IgD-negative memory B cell (primary cell): ENCODE measurements at regions not wholly inside any gene's neighbourhood (a gene's known extent, or its start where the extent isn't known, plus 50 kb on each side); places are given as distances from the start of the nearest gene placed in this dataset.

Experiments used
- H3K27ac Mint-ChIP-seq, 3 donors: one replicate each; pipeline ENCODE4 v1.8.0; 2020 to 2022; ENCODE audit warnings: mild to moderate bottlenecking in 3 of 3, mixed read lengths in 3 of 3, moderate library complexity in 1 of 3
- H3K27me3 Mint-ChIP-seq: one replicate; pipeline ENCODE4 v1.8.0; 2021; ENCODE audit warnings: mixed read lengths
- H3K36me3 Mint-ChIP-seq: one replicate; pipeline ENCODE4 v1.8.0; 2020; ENCODE audit warnings: mild to moderate bottlenecking, mixed read lengths
- H3K4me1 Mint-ChIP-seq, 3 donors: one replicate each; pipeline ENCODE4 v1.8.0; 2020 to 2022; ENCODE audit warnings: mixed read lengths in 3 of 3, mild to moderate bottlenecking in 1 of 3
- H3K4me3 Mint-ChIP-seq, 4 donors: one replicate each; pipeline ENCODE4 v1.8.0; 2020 to 2022; ENCODE audit warnings: mild to moderate bottlenecking in 4 of 4, mixed read lengths in 4 of 4, moderate library complexity in 3 of 4
- H3K9me3 Mint-ChIP-seq, 3 donors: one replicate each; pipeline ENCODE4 v1.8.0; 2020 to 2021; ENCODE audit warnings: mixed read lengths in 3 of 3, mild to moderate bottlenecking in 1 of 3

DNA sequence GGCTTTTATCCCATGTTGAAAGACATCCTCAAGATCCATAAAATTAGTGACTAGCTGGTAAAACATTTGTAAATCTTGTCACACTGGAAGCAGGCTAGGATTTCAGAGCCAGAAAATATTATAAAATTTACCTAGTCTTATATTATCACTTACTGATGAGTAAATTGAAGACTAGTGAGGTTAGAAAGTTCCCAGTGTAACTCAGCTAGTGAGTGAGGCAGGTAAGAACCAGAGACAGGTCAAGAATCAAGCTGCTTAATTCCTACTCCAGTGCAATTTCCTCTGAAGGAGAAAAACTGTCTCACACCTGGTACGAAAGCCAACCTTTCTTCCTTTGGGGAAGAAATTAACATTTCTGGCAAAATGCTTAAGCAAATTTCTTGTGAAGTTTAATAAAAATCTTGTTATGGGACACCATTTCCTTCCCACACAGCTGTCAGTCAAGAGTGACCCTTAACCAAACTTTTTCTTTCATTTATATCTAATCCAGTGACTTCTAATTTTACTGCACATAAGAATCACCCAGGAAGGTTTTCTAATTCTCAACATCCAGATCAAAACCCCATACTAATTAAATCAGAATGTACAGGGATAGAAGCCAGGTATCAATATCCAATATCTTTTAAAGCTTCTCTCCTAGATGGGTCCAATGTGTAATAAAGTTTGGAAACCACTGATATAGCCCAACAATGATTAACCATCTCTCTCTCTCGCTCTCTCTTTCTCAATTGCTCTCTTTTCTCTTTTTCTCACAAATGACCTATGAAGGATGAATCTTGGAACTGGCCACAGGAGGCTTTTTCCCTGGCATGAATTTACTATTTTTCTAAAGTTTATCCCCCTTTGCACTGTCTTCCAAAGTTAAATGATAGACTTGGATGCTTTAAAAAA, 264.3 kb upstream of the SLC39A10 start:
- Mint-ChIP-seq H3K27ac (no peak overlapping the region), H3K36me3 (peaks cover 1% of the 10 kb centered on the region), H3K9me3 (no peaks in the 10 kb centered on the region), H3K4me3 (no peak overlapping the region), H3K4me1 (peaks cover 0 to 3% (median 0%) of the 10 kb centered on the region in 3 donors), H3K27me3 (peaks cover 4% of the 10 kb centered on the region)

- H3K4me1 Mint-ChIP-seq, result peaks cover 0 to 6% (median 0%) of the 10 kb centered on the region in 3 donors
- no peak overlapping the region for H3K4me3 Mint-ChIP-seq
- H3K36me3 Mint-ChIP-seq, result peaks cover 1% of the 10 kb centered on the region
- H3K27me3 Mint-ChIP-seq, result peaks cover 4% of the 10 kb centered on the region
- H3K27ac Mint-ChIP-seq, result no peak overlapping the region
- H3K9me3 Mint-ChIP-seq, result peaks cover 0 to 3% (median 0%) of the 10 kb centered on the region in 3 donors
Observed at GRCh38 chr2:195390686-195391321, 266.2 kb upstream of the SLC39A10 start.

GRCh38 chr2:195388028-195388427, 269.0 kb upstream of the SLC39A10 start:
- Mint-ChIP-seq H3K9me3 (peaks cover 0 to 3% (median 0%) of the 10 kb centered on the region in 3 donors), H3K36me3 (peaks cover 3% of the 10 kb centered on the region), H3K27ac (peak overlapping the region in 1 of 3 donors; percentile 14), H3K4me1 (peaks cover 0 to 6% (median 3%) of the 10 kb centered on the region in 3 donors), H3K4me3 (no peak overlapping the region), H3K27me3 (no peaks in the 10 kb centered on the region)

GRCh38 chr2:195382186-195382585, 274.8 kb upstream of the SLC39A10 start:
- no peak overlapping the region for H3K4me3 Mint-ChIP-seq
- H3K4me1 Mint-ChIP-seq, result peaks cover 0 to 6% (median 3%) of the 10 kb centered on the region in 3 donors
- H3K9me3 Mint-ChIP-seq, result peaks cover 0 to 2% (median 0%) of the 10 kb centered on the region in 3 donors
- no peaks in the 10 kb centered on the region for H3K27me3 Mint-ChIP-seq
- peaks cover 3% of the 10 kb centered on the region for H3K36me3 Mint-ChIP-seq
- H3K27ac Mint-ChIP-seq, result no peak overlapping the region

DNA sequence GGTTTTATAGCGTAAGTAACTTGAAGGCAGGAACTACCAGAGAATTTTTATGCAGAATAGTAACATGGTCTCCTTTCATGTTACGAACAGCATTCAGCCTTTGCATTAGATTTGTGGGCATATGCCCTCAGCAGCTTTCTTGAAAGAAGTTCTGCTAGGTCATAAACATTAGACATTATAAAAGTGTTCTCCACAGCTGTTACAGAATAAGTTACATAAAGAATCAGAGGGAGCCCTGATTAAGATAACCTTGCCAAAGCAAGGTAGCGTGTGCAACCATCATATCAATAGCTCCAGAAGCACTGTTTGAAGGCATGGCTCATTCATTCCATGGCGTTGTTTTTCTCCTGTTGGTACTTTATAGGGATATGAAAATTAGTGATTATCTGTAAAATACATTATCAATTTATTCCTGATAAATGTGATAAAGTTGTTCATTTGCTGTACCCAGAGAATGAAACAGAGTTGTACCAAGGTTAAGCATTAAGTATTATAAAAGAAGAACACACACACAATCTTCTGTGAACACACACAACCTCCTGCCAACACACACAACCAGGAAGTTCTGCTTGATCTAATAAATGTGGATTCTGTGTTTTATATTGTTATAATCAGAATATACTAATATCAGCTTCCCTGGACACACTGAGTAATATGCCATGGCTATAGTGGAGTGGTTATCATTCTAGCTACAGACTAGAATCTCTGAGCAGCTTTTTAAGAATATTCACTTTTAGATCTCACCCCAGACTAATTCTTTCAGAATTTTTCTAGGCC, 286.7 kb upstream of the SLC39A10 start:
- H3K27me3 Mint-ChIP-seq, result no peaks in the 10 kb centered on the region
- peaks cover 0 to 5% (median 0%) of the 10 kb centered on the region in 3 donors for H3K9me3 Mint-ChIP-seq
- no peak overlapping the region for H3K4me3 Mint-ChIP-seq
- H3K27ac Mint-ChIP-seq, result no peak overlapping the region
- peaks cover 0 to 6% (median 0%) of the 10 kb centered on the region in 3 donors for H3K4me1 Mint-ChIP-seq
- peaks cover 2% of the 10 kb centered on the region for H3K36me3 Mint-ChIP-seq

DNA sequence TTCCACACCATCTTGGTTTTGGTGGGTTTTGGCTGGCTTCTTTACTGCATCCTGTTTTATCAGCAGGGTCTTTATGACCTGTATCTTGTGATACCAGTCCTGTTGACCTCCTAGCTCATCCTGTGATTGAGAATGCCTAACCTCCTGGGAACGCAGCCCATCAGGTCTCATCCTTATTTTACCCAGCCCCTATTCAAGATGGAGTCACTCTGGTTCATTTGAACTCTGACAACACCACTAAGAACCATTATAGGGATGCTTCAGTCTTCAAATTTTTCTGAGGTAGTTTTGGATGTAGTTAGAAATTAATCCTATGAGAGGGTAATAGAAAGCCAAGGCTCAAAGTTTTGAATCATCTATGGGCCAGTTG, 287.8 kb upstream of the SLC39A10 start:
- Mint-ChIP-seq H3K27me3 (no peaks in the 10 kb centered on the region), H3K36me3 (peaks cover 11% of the 10 kb centered on the region), H3K4me3 (no peak overlapping the region), H3K4me1 (peaks cover 0 to 6% (median 0%) of the 10 kb centered on the region in 3 donors), H3K27ac (no peak overlapping the region), H3K9me3 (peaks cover 2 to 14% (median 7%) of the 10 kb centered on the region in 3 donors)

DNA sequence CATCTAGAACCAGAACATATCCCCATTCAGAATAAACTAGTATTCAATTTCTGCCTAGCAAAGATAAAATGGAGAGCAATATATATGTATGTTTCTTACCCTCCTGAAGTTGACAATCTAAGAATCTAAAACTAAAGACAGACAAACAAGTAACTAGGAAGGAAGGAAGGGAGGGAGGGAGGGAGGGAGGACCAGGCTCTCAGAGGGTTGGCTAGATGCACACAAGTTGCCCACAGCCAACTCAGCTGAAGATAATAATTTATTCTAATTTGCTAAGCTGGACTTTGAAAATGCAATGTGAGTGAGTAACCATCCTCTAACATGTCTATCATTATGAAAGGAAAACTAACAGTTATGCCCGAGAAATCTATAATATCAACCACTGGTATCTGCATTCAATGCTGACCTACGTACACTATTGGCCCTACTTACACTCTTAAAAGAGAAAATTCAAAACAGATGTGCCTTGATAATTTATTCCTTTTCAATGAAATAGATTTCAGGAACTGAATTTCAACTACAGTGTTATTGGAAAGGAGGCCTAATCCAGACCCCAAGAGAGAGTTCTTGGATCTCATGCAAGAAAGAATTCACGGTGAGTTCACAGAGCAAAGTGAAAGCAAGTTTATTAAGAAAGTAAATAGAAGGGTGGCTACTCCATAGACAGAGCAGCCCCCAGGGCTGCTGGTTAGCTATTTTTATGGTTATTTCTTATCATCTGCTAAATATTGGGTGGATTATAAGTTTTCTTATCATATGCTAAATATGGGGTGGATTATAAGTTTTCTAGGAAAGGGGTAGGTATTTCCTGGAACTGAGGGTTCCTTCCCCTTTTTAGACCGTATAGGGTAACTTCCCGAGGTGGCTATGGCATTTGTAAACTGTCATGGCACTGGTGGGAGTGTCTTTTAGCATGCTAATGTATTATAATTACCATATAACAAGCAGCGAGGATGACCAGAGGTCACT, 288.5 kb upstream of the SLC39A10 start:
- H3K27ac Mint-ChIP-seq, result no peak overlapping the region
- H3K27me3 Mint-ChIP-seq, result no peaks in the 10 kb centered on the region
- H3K4me3 Mint-ChIP-seq, result no peak overlapping the region
- peaks cover 0 to 6% (median 0%) of the 10 kb centered on the region in 3 donors for H3K4me1 Mint-ChIP-seq
- H3K9me3 Mint-ChIP-seq, result peaks cover 2 to 14% (median 7%) of the 10 kb centered on the region in 3 donors
- peaks cover 11% of the 10 kb centered on the region for H3K36me3 Mint-ChIP-seq

DNA sequence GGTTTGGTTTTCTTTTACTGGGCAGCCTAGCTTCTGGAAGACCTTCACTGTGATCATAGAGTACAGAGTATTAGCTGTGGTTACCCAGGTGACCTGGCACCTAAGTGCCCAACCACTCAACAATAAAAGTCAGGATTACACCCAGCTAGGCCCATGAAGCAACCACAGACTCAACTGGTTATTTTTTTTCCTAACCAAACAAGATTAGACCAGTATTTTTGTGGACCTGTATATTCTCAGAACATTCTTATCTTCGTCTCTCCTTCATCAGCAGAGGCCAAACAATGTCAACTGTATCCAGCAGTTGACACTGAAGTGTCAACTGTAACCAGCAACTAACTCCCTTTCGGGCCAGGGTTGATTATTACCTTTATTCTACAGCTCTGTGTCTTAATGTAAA, 289.2 kb upstream of the SLC39A10 start:
- no peaks in the 10 kb centered on the region for H3K27me3 Mint-ChIP-seq
- no peak overlapping the region for H3K27ac Mint-ChIP-seq
- H3K9me3 Mint-ChIP-seq, result peaks cover 2 to 14% (median 7%) of the 10 kb centered on the region in 3 donors
- no peak overlapping the region for H3K4me3 Mint-ChIP-seq
- H3K36me3 Mint-ChIP-seq, result peaks cover 11% of the 10 kb centered on the region
- H3K4me1 Mint-ChIP-seq, result peaks cover 0 to 6% (median 0%) of the 10 kb centered on the region in 3 donors

- H3K27ac Mint-ChIP-seq, result no peak overlapping the region
- peaks cover 2% of the 10 kb centered on the region for H3K27me3 Mint-ChIP-seq
- H3K4me3 Mint-ChIP-seq, result no peak overlapping the region
- peaks cover 2 to 14% (median 7%) of the 10 kb centered on the region in 3 donors for H3K9me3 Mint-ChIP-seq
- H3K4me1 Mint-ChIP-seq, result peaks cover 0 to 4% (median 0%) of the 10 kb centered on the region in 3 donors
- H3K36me3 Mint-ChIP-seq, result peaks cover 11% of the 10 kb centered on the region
Observed at GRCh38 chr2:195364015-195364965, 292.7 kb upstream of the SLC39A10 start.

- peaks cover 2 to 14% (median 7%) of the 10 kb centered on the region in 3 donors for H3K9me3 Mint-ChIP-seq
- peaks cover 11% of the 10 kb centered on the region for H3K36me3 Mint-ChIP-seq
- H3K27me3 Mint-ChIP-seq, result peaks cover 2% of the 10 kb centered on the region
- peaks cover 0 to under 1% (median 0%) of the 10 kb centered on the region in 3 donors for H3K4me1 Mint-ChIP-seq
- no peak overlapping the region for H3K4me3 Mint-ChIP-seq
- H3K27ac Mint-ChIP-seq, result no peak overlapping the region
Observed at GRCh38 chr2:195363496-195363895, 293.5 kb upstream of the SLC39A10 start.

DNA sequence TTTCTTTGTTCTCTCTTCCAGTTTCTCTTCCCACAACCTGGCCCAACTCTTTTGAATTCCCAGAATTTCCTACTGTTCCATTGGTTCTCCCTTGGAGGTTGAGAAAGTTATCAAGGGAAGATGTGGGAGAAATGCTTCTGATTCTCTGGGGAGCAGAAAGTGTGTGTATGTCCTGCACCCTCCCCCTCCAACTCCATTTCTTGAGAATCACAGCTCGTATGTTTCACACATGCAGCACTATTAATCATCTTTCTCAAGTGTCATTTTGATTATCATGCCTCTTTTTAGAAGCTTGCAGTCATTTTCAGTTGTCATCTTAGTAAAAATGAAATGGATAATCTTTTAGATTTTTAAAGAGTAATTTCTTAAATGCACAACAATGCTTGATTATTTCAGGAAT, 296.8 kb upstream of the SLC39A10 start:
- peaks cover 4% of the 10 kb centered on the region for H3K27me3 Mint-ChIP-seq

GRCh38 chr2:195359043-195359735, 297.8 kb upstream of the SLC39A10 start:
- no peaks in the 10 kb centered on the region for H3K36me3 Mint-ChIP-seq
- no peak overlapping the region for H3K4me3 Mint-ChIP-seq
- H3K27ac Mint-ChIP-seq, result no peak overlapping the region
- H3K4me1 Mint-ChIP-seq, result peaks cover 0 to 2% (median 0%) of the 10 kb centered on the region in 3 donors
- H3K27me3 Mint-ChIP-seq, result peaks cover 4% of the 10 kb centered on the region
- H3K9me3 Mint-ChIP-seq, result peaks cover 0 to 3% (median 3%) of the 10 kb centered on the region in 3 donors

More for the DNA sequence above, 296.8 kb upstream of the SLC39A10 start:
- H3K4me1 Mint-ChIP-seq, result peaks cover 0 to 2% (median 0%) of the 10 kb centered on the region in 3 donors
- no peak overlapping the region for H3K27ac Mint-ChIP-seq
- peaks cover 5 to 12% (median 7%) of the 10 kb centered on the region in 3 donors for H3K9me3 Mint-ChIP-seq
- peaks cover 8% of the 10 kb centered on the region for H3K36me3 Mint-ChIP-seq
- no peak overlapping the region for H3K4me3 Mint-ChIP-seq
